ENCODE measurements at regions not wholly inside any gene's neighbourhood (a gene's known extent, or its start where the extent isn't known, plus 50 kb on each side); places are given as distances from the start of the nearest gene placed in this dataset.

DNA sequence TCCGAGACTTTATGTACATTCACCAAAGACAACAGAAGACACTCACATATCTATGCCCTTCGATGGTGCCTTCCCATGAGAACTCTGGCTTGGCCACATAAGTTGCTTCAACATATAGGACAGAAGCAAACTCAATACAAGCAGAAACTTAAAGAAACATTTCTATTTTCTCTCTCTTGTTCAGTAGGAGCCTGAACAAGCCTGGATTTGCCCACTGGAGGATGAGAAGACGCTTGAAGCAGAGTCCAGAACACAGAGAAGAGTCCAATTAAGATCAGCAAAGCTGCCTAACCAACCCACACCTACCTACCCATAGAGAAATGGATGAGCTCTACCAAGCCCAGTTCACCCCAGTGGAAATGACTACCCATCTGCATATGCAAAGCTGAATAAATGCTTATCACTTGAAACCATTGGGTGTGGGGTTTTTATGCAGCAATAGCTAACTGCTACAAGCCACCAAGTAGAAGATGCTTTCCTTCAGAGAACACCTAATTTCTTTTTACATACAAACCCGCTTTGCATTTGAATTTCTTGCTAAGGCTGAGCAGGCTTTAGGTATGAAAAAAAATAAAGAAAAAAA is 337.9 kb upstream of the DYNLRB2 start:
- ChIA-PET POLR2A (no interaction called here), CTCF (no interaction called here)
- no peak for TF ChIP-seq CTCF (IDR thresholded peaks at IDR 0.05; ENCODE audit: insufficient read depth, low read length, missing control alignments)
- no peak overlapping the region for H3K4me3 ChIP-seq (ENCODE audit: low read depth, low read length)
- no peak for DNase-seq (ENCODE audit: low read depth, low spot score)

DNA sequence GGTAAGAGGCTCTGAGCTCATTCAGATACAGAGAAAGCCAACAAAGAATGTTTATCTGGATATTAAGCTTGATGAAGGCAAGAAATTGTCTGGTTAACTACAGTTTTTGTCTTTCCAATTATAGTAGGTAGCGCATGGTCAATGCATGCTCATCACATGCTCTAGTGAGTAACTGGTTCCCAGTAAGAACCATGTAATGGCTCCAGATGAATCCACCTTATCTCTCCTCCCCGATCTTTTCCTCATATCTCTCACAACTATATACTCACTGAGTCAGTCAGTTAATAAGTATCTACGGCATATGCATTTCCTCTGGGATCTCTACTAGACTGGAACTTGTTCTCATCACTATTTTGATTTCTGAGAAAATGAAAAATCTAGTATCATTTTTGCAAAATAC is 340.7 kb upstream of the DYNLRB2 start:
- ChIA-PET POLR2A (no interaction called here), CTCF (no interaction called here)
- no peak for DNase-seq (ENCODE audit: low read depth, low spot score)
- no peak for TF ChIP-seq CTCF (IDR thresholded peaks at IDR 0.05; ENCODE audit: insufficient read depth, low read length, missing control alignments)
- H3K4me3 ChIP-seq (ENCODE audit: low read depth, low read length), result no peak overlapping the region

DNA sequence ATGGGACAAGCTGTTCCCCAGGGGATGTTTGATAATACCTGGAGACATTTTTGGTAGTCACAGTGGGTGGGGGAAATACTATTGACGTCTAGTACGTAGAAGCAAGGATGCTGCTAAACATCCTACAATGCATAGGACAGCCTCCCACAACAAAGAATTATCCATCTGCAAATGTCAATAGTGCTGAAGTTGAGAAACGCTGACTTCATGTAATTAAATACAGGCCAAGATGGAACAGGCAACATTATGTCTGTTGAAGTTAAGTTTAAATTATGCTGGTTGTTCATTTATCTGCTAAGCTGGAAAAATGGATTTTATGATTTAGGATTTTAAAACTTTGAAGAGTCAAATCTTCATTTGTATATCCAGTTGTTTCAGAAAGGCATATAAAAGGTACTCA is 341.2 kb upstream of the DYNLRB2 start:
- H3K4me3 ChIP-seq (ENCODE audit: low read depth, low read length), result no peak overlapping the region
- ChIA-PET POLR2A (no interaction called here), CTCF (no interaction called here)
- no peak for TF ChIP-seq CTCF (IDR thresholded peaks at IDR 0.05; ENCODE audit: insufficient read depth, low read length, missing control alignments)
- no peak for DNase-seq (ENCODE audit: low read depth, low spot score)

- CTCF ChIA-PET, result no interaction called here
- no peak overlapping the region for H3K4me3 ChIP-seq (ENCODE audit: low read depth, low read length)
- no peak for TF ChIP-seq CTCF (IDR thresholded peaks at IDR 0.05; ENCODE audit: insufficient read depth, low read length, missing control alignments)
- POLR2A ChIA-PET, result no interaction called here
- no peak for DNase-seq (ENCODE audit: low read depth, low spot score)
Measured at GRCh38 chr16:80198311-80199299, 342.2 kb upstream of the DYNLRB2 start.

DNA sequence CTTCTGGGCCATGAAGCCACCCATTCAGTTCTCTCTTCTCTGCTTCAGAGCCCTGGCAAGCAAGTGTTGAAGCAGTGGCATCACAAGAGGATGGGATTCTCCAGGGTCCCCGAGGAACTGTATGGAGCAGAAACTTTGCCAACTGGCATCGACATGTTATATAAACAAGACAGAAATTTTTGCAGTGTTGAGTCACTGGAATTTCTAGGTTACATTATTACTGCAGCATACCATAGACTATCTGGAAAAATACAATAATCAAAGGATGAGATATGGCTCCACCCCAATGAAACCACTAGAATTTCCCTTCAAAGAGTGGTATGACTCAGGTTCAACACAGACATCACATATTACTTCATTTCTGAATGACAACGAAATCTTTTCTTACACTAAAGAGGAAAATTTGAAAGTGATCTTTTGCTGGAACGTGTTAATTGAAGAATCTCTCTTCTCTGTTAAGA is 343.0 kb upstream of the DYNLRB2 start:
- ChIA-PET POLR2A (no interaction called here), CTCF (no interaction called here)
- DNase-seq (ENCODE audit: low read depth, low spot score), result peak; percentile 74
- no peak overlapping the region for H3K4me3 ChIP-seq (ENCODE audit: low read depth, low read length)
- TF ChIP-seq CTCF (IDR thresholded peaks at IDR 0.05; ENCODE audit: insufficient read depth, low read length, missing control alignments), result no peak

DNA sequence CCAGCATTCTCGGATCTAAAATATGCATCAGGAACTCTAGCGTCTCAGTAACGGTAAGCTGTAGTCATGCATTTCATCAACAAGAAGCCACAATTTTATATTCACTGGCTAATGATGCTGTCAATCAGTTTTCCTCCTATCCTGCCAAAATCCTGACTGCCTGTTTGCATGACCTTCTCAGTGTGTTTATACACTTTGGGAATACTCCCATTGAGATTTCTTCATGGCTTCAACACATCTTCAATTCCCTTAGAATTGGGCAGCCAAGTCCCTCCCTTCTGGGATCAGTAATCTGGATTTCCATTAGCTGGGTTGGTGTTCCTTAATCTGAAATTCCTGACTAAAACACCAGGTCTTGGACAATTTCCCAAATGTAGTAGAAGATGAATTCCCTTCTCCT is 348.9 kb upstream of the DYNLRB2 start:
- ChIA-PET CTCF (no interaction called here), POLR2A (no interaction called here)

More for the DNA sequence above, 348.9 kb upstream of the DYNLRB2 start:
- H3K4me3 ChIP-seq (ENCODE audit: low read depth, low read length), result no peak overlapping the region
- no peak for TF ChIP-seq CTCF (IDR thresholded peaks at IDR 0.05; ENCODE audit: insufficient read depth, low read length, missing control alignments)
- DNase-seq (ENCODE audit: low read depth, low spot score), result no peak

Data from AG04449 (cell line).